OCI-LY1 (cell line): ENCODE measurements at regions not wholly inside any gene's neighbourhood (a gene's known extent, or its start where the extent isn't known, plus 50 kb on each side); places are given as distances from the start of the nearest gene placed in this dataset.

Experiments
- EZH2 ChIP-seq: fragments of 200-600 bp; sonication (generic), shearing (Covaris generic); IDR thresholded peaks from 2 replicates; pipeline ENCODE4 v1.8.0; 2017; ENCODE audit warnings: borderline replicate concordance, mixed run types, mild to moderate bottlenecking, antibody characterized with exemption, low read length, moderate library complexity, mixed read lengths
- TF ChIP-seq, protein P1 (sequence below): fragments of 200-600 bp; sonication (generic), shearing (Covaris generic); IDR thresholded peaks from 2 replicates; pipeline ENCODE4 v1.5.1; 2017; ENCODE audit warnings: mild to moderate bottlenecking, antibody characterized with exemption, low read length, moderate library complexity, mixed read lengths

DNA sequence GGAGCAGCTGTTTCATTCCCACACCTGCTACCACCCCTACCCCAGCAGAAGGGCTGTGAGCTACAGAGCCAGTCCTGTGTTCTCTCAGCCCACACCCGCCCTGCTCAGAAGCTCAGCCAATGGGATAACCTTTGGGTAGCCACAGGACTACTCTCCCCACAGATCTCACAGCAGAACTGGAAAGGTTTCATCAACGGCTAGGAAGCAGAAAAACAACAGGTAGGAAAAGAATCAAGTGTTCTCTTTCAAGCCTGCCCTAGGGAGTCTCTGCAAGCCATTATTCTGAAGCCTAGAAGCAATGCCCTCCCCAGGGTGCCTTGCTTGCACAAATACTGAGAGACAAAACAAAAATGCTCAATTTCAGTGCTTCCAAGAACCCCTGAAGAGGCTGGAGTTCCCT is 77.2 kb downstream of the TMPRSS5 start:
- TF ChIP-seq, protein P1, sequence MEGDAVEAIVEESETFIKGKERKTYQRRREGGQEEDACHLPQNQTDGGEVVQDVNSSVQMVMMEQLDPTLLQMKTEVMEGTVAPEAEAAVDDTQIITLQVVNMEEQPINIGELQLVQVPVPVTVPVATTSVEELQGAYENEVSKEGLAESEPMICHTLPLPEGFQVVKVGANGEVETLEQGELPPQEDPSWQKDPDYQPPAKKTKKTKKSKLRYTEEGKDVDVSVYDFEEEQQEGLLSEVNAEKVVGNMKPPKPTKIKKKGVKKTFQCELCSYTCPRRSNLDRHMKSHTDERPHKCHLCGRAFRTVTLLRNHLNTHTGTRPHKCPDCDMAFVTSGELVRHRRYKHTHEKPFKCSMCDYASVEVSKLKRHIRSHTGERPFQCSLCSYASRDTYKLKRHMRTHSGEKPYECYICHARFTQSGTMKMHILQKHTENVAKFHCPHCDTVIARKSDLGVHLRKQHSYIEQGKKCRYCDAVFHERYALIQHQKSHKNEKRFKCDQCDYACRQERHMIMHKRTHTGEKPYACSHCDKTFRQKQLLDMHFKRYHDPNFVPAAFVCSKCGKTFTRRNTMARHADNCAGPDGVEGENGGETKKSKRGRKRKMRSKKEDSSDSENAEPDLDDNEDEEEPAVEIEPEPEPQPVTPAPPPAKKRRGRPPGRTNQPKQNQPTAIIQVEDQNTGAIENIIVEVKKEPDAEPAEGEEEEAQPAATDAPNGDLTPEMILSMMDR, result no peak
- no peak for TF ChIP-seq EZH2
